Sigmoid colon (tissue), 6 donors: ENCODE measurements at regions not wholly inside any gene's neighbourhood (a gene's known extent, or its start where the extent isn't known, plus 50 kb on each side); places are given as distances from the start of the nearest gene placed in this dataset.

Source experiments
- DNase-seq: peaks from one replicate; pipeline ENCODE4 v3.0.0-alpha.2; 2019
- H3K27ac ChIP-seq, 4 donors: fragments of 200-600 bp; sonication (generic); one replicate each; pipeline ENCODE4 v1.5.1; 2016 to 2019; ENCODE audit warnings: mild to moderate bottlenecking in 1 of 4
- H3K27me3 ChIP-seq, 3 donors: fragments of 200-600 bp; sonication (generic); one replicate each; pipeline ENCODE4 v1.5.1; 2019; ENCODE audit warnings: mild to moderate bottlenecking in 1 of 3
- H3K36me3 ChIP-seq, 4 donors: fragments of 200-600 bp; sonication (generic); one replicate each; pipeline ENCODE4 v1.5.1; 2016 to 2019
- H3K4me1 ChIP-seq, 4 donors: fragments of 200-600 bp; sonication (generic); one replicate each; pipeline ENCODE4 v1.5.1; 2017 to 2019
- H3K4me3 ChIP-seq, 4 donors: fragments of 200-600 bp; sonication (generic); one replicate each; pipeline ENCODE4 v1.5.1; 2017 to 2019; ENCODE audit warnings: mild to moderate bottlenecking in 2 of 4, moderate library complexity in 1 of 4
- H3K9me3 ChIP-seq, 4 donors: fragments of 200-600 bp in 3 of 4; sonication (generic) in 3 of 4; one replicate each; pipeline versions ENCODE4 v1.5.1 to v1.6.1; 2013 to 2019
- CTCF ChIP-seq, 4 experiments: fragments of 450-650 bp in 3 of 4; fragments of 200-600 bp in 1 of 4; IDR thresholded peaks; one replicate each; pipeline ENCODE4 v1.5.1; 2016 to 2019; ENCODE audit warnings: antibody characterized with exemption in 4 of 4, mild to moderate bottlenecking in 3 of 4, moderate library complexity in 2 of 4
- EP300 ChIP-seq, 4 donors: sonication (generic); formaldehyde crosslinking; IDR thresholded peaks; one replicate each; pipeline ENCODE4 v1.6.1; 2017; ENCODE audit warnings: antibody characterized with exemption in 4 of 4
- POLR2A ChIP-seq, 2 donors: fragments of 450-650 bp; IDR thresholded peaks; one replicate each; pipeline ENCODE4 v1.6.1; 2016; ENCODE audit warnings: antibody characterized with exemption in 2 of 2, mild to moderate bottlenecking in 2 of 2, moderate library complexity in 2 of 2
- POLR2AphosphoS5 ChIP-seq, 4 donors: sonication (generic); formaldehyde crosslinking; IDR thresholded peaks; one replicate each; pipeline ENCODE4 v1.6.1; 2017; ENCODE audit warnings: antibody characterized with exemption in 4 of 4
- WGBS, 2 donors: extraction: QIAGEN DNeasy Blood & Tissue Kit; methylation state at CpG; one replicate each; pipeline ENCODE4 v1.1.7; 2013; 5-methylcytosine and 5-hydroxymethylcytosine counted together
- intact Hi-C: fragments of 100-400 bp; cut with DNase I; formaldehyde crosslinking; loops from one replicate; pipeline ENCODE4 v1.15.1; 2023
- donor health status: healthy with polysubstance abuse.
- donor health status: healthy.

- Histone ChIP-seq H3K36me3 (no peaks in the 10 kb centered on the region), H3K4me3 (no peak overlapping the region), H3K27ac (no peak overlapping the region), H3K4me1 (no peaks in the 10 kb centered on the region), H3K9me3 (no peaks in the 10 kb centered on the region), H3K27me3 (no peaks in the 10 kb centered on the region)
- TF ChIP-seq POLR2A (IDR thresholded peaks at IDR 0.05) (no peak), POLR2AphosphoS5 (IDR thresholded peaks at IDR 0.05) (no peak), EP300 (IDR thresholded peaks at IDR 0.05) (no peak), CTCF (IDR thresholded peaks at IDR 0.05) (no peak)
- intact Hi-C loops: no loop called here
- 27 to 38% methylated on average over 6 of the region's 6 CpGs for WGBS, 2 donors
- DNase-seq: no peak
Measured at GRCh38 chr15:87348746-87349145, 907.8 kb downstream of the NTRK3 start.

- H3K27ac ChIP-seq: no peak overlapping the region
- 50 to 58% methylated on average over 3 of the region's 3 CpGs for WGBS, 2 donors
- H3K4me1 ChIP-seq: no peaks in the 10 kb centered on the region
- DNase-seq: no peak
- H3K4me3 ChIP-seq: no peak overlapping the region
- H3K36me3 ChIP-seq: no peaks in the 10 kb centered on the region
- no peaks in the 10 kb centered on the region for H3K9me3 ChIP-seq
- TF ChIP-seq EP300 (IDR thresholded peaks at IDR 0.05) (no peak), POLR2A (IDR thresholded peaks at IDR 0.05) (no peak), POLR2AphosphoS5 (IDR thresholded peaks at IDR 0.05) (no peak), CTCF (IDR thresholded peaks at IDR 0.05) (no peak)
- H3K27me3 ChIP-seq: no peaks in the 10 kb centered on the region
- intact Hi-C loops: no loop called here
Measured at GRCh38 chr15:87347806-87348515, 908.6 kb downstream of the NTRK3 start.

GRCh38 chr15:87345961-87346360, 910.6 kb downstream of the NTRK3 start:
- Histone ChIP-seq H3K4me3 (no peak overlapping the region), H3K36me3 (no peaks in the 10 kb centered on the region), H3K9me3 (no peaks in the 10 kb centered on the region), H3K27me3 (no peaks in the 10 kb centered on the region), H3K27ac (no peak overlapping the region), H3K4me1 (no peaks in the 10 kb centered on the region)
- DNase-seq: no peak
- intact Hi-C loops: no loop called here
- TF ChIP-seq EP300 (IDR thresholded peaks at IDR 0.05): no peak
- TF ChIP-seq CTCF (IDR thresholded peaks at IDR 0.05): no peak
- no peak for TF ChIP-seq POLR2A (IDR thresholded peaks at IDR 0.05)
- TF ChIP-seq POLR2AphosphoS5 (IDR thresholded peaks at IDR 0.05): no peak
- WGBS, 2 donors: 89 to 93% methylated on average over 2 of the region's 2 CpGs

GRCh38 chr15:87343966-87344365, 912.6 kb downstream of the NTRK3 start:
- TF ChIP-seq EP300 (IDR thresholded peaks at IDR 0.05) (no peak), POLR2A (IDR thresholded peaks at IDR 0.05) (no peak), CTCF (IDR thresholded peaks at IDR 0.05) (no peak), POLR2AphosphoS5 (IDR thresholded peaks at IDR 0.05) (no peak)
- Histone ChIP-seq H3K9me3 (no peaks in the 10 kb centered on the region), H3K36me3 (no peaks in the 10 kb centered on the region), H3K4me1 (no peaks in the 10 kb centered on the region), H3K4me3 (no peak overlapping the region), H3K27ac (no peak overlapping the region), H3K27me3 (no peaks in the 10 kb centered on the region)
- WGBS, 2 donors: 35 to 55% methylated on average over 3 of the region's 3 CpGs
- no peak for DNase-seq
- intact Hi-C loops: no loop called here

GRCh38 chr15:87340370-87340769, 916.2 kb downstream of the NTRK3 start:
- H3K4me3 ChIP-seq: no peak overlapping the region
- H3K9me3 ChIP-seq: no peaks in the 10 kb centered on the region
- DNase-seq: no peak
- no peaks in the 10 kb centered on the region for H3K36me3 ChIP-seq
- TF ChIP-seq CTCF (IDR thresholded peaks at IDR 0.05) (no peak), EP300 (IDR thresholded peaks at IDR 0.05) (no peak), POLR2AphosphoS5 (IDR thresholded peaks at IDR 0.05) (no peak), POLR2A (IDR thresholded peaks at IDR 0.05) (no peak)
- intact Hi-C loops: no loop called here
- no peaks in the 10 kb centered on the region for H3K27me3 ChIP-seq
- H3K27ac ChIP-seq: no peak overlapping the region
- H3K4me1 ChIP-seq: no peaks in the 10 kb centered on the region
